KOPT-K1 (cell line): ENCODE measurements at regions not wholly inside any gene's neighbourhood (a gene's known extent, or its start where the extent isn't known, plus 50 kb on each side); places are given as distances from the start of the nearest gene placed in this dataset.

Source experiments
- H3K27ac ChIP-seq: fragments of 200-600 bp; sonication (generic); 2 replicates; pipeline ENCODE4 v1.5.1; 2016; ENCODE audit warnings: antibody characterized with exemption, mild to moderate bottlenecking, low read depth, low read length; ENCODE audit not compliant: poor library complexity, severe bottlenecking
- H3K36me3 ChIP-seq: fragments of 200-600 bp; sonication (generic); 2 replicates; pipeline ENCODE4 v1.5.1; 2017; ENCODE audit warnings: antibody characterized with exemption, mild to moderate bottlenecking, low read length, moderate library complexity; ENCODE audit not compliant: insufficient read depth
- H3K9me3 ChIP-seq: fragments of 200-600 bp; sonication (generic); 2 replicates; pipeline ENCODE4 v1.5.1; 2017; ENCODE audit warnings: antibody characterized with exemption, low read length, mild to moderate bottlenecking; ENCODE audit not compliant: insufficient read depth, poor library complexity, severe bottlenecking

- H3K27ac ChIP-seq = no peak overlapping the region
- no peaks in the 10 kb centered on the region for H3K36me3 ChIP-seq
- H3K9me3 ChIP-seq = no peaks in the 10 kb centered on the region
Measured at GRCh38 chr6:45830441-45831139, 185.1 kb downstream of the CLIC5 start.

- Histone ChIP-seq H3K9me3 (no peaks in the 10 kb centered on the region), H3K36me3 (no peaks in the 10 kb centered on the region), H3K27ac (no peak overlapping the region)
Measured at GRCh38 chr6:45829873-45830272, 185.8 kb downstream of the CLIC5 start.

GRCh38 chr6:45827952-45828530 lies 187.6 kb downstream of the CLIC5 start:
- Histone ChIP-seq H3K27ac (no peak overlapping the region), H3K36me3 (no peaks in the 10 kb centered on the region), H3K9me3 (no peaks in the 10 kb centered on the region)

DNA sequence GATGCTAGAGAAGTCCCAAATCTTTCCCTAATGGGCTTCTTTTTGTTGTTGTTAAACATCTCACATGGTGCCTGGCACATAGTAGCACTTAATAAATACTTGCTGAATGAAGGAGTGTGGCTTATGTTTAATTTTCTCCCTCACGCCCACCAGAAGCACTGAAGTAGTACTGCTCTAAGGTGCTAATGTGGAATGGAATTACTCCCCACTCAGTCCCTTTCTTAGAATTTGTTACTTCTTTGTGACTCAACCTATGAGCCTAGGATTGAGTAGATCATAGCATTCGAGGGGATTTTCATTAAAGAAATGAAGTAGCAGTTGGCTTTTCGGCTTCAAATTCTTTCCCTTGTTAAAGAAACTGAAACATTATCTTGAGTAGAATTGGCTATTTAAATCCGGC lies 192.8 kb downstream of the CLIC5 start:
- Histone ChIP-seq H3K27ac (no peak overlapping the region), H3K36me3 (no peaks in the 10 kb centered on the region), H3K9me3 (no peaks in the 10 kb centered on the region)

DNA sequence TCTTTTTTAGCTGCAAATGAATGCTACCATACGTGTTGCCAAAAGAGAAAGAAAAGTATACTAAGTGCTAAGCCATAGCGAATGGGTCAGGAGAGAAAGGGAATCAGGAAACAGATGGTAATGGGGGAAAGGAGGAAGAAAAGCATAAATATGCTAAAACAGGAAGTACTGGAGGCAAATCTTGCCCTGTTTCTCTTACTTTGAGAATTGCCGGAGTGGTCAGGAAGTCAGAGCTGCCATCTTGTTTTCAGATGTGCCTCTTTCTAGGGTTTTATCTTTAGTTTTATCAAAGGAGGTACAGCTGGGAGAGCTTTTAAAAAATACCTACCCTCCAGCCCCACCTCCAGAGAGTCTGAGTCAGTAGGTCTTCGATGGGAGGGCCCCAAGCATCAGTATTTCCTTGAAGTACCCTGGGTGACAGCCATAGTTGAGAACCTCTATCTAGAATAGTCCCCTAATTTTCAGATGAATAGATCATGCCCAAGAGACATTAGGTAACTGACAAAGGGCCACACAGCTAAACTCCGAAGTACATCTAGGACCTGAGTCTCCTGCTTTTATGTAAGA lies 193.3 kb downstream of the CLIC5 start:
- no peaks in the 10 kb centered on the region for H3K9me3 ChIP-seq
- H3K36me3 ChIP-seq = no peaks in the 10 kb centered on the region
- no peak overlapping the region for H3K27ac ChIP-seq

- Histone ChIP-seq H3K36me3 (no peaks in the 10 kb centered on the region), H3K27ac (no peak overlapping the region), H3K9me3 (no peaks in the 10 kb centered on the region)
Measured at GRCh38 chr6:45818655-45819054, 197.0 kb downstream of the CLIC5 start.

- Histone ChIP-seq H3K36me3 (no peaks in the 10 kb centered on the region), H3K9me3 (no peaks in the 10 kb centered on the region), H3K27ac (no peak overlapping the region)
Measured at GRCh38 chr6:45816674-45817297, 198.9 kb downstream of the CLIC5 start.

- H3K9me3 ChIP-seq = no peaks in the 10 kb centered on the region
- H3K36me3 ChIP-seq = no peaks in the 10 kb centered on the region
- H3K27ac ChIP-seq = no peak overlapping the region
Measured at GRCh38 chr6:45815466-45816125, 200.1 kb downstream of the CLIC5 start.

- Histone ChIP-seq H3K9me3 (no peaks in the 10 kb centered on the region), H3K36me3 (no peaks in the 10 kb centered on the region), H3K27ac (no peak overlapping the region)
Measured at GRCh38 chr6:45814772-45815171, 200.9 kb downstream of the CLIC5 start.

- Histone ChIP-seq H3K9me3 (no peaks in the 10 kb centered on the region), H3K27ac (no peak overlapping the region), H3K36me3 (no peaks in the 10 kb centered on the region)
Measured at GRCh38 chr6:45813943-45814342, 201.7 kb downstream of the CLIC5 start.

DNA sequence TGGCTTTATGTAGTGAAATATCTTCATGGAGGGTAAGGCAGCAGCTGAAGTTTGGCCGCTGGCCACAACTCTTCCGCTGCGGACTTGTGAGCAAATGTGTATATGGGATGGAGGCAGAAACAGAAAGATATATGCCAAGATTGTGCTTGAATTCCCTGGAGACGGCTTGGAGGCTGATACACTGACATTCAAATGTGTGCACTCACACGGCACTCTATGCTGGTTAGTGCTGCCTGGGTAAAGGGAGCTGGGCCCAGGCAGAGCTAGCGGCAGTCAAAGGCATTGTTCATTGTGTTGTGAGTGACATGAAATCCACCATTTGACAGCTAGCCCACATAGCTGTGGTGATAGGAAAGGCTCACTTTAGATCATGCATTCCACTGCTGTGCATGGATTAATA lies 202.7 kb downstream of the CLIC5 start:
- Histone ChIP-seq H3K36me3 (no peaks in the 10 kb centered on the region), H3K9me3 (no peaks in the 10 kb centered on the region), H3K27ac (no peak overlapping the region)

DNA sequence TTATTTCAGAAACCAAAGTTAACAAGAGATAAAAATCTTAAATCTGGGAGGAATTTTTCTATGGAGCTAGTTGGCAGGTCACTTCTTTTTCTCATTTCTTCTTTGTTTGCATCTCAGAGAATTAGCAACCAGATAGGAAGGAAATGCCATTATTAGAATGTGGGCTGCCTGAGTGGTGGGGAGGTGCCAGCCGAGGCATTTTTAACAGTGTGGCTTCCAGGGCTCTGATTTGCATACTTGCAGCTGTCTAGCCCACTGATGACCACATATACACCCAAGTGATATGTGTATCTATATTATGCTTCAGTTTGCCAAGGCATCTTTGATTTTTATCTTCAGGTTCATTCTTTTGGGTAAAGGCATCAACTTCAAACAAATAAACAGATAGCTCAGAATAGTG lies 206.7 kb downstream of the CLIC5 start:
- Histone ChIP-seq H3K9me3 (peaks cover 16% of the 10 kb centered on the region), H3K36me3 (no peaks in the 10 kb centered on the region), H3K27ac (no peak overlapping the region)

GRCh38 chr6:45808042-45808645 lies 207.5 kb downstream of the CLIC5 start:
- no peaks in the 10 kb centered on the region for H3K36me3 ChIP-seq
- H3K9me3 ChIP-seq = peaks cover 16% of the 10 kb centered on the region
- H3K27ac ChIP-seq = no peak overlapping the region

- H3K27ac ChIP-seq = no peak overlapping the region
Measured at GRCh38 chr6:45807311-45808041, 208.2 kb downstream of the CLIC5 start.

More at GRCh38 chr6:45807311-45808041, 208.2 kb downstream of the CLIC5 start:
- H3K36me3 ChIP-seq = no peaks in the 10 kb centered on the region
- peaks cover 16% of the 10 kb centered on the region for H3K9me3 ChIP-seq
